ENCODE measurements at regions not wholly inside any gene's neighbourhood (a gene's known extent, or its start where the extent isn't known, plus 50 kb on each side); places are given as distances from the start of the nearest gene placed in this dataset.

DNA sequence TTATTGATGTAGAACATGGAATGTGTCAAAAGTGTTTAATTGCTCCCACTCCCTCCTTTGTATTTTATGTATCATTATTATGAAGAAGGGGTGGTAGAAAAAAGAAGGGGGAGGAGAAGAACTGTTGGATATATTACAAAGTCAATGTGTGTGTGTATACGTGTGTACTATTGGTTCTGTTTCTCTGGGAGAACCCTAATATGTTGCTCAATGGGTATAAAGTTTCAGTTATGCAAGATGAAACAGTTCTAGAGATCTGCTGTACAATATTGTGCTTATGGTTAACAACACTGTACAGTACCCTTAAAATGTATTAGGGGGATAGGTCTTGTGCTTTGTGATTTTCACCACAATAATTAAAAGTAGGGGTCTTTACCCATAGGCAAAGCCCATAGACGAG, 58.1 kb upstream of the ZC3H15 start:
- no peaks in the 10 kb centered on the region for H4K20me1 ChIP-seq (ENCODE audit: insufficient read depth, low read length, poor library complexity, severe bottlenecking)
- H3K9me2 ChIP-seq (replicated peaks; ENCODE audit: low read depth, low read length): no peaks in the 10 kb centered on the region
- no peak overlapping the region for H3K4me2 ChIP-seq (ENCODE audit: low read depth, low read length, poor library complexity, severe bottlenecking)
- no peaks in the 10 kb centered on the region for H3F3A ChIP-seq (ENCODE audit: low read depth)
- H3K4me3 ChIP-seq (ENCODE audit: low read length, poor library complexity, severe bottlenecking): no peak overlapping the region
- H3K9ac ChIP-seq (ENCODE audit: low read depth, low read length, poor library complexity, severe bottlenecking): no peak overlapping the region
- H3K4me1 ChIP-seq (ENCODE audit: insufficient read depth, low read length, poor library complexity, severe bottlenecking): no peaks in the 10 kb centered on the region
- TF ChIP-seq, protein P1, sequence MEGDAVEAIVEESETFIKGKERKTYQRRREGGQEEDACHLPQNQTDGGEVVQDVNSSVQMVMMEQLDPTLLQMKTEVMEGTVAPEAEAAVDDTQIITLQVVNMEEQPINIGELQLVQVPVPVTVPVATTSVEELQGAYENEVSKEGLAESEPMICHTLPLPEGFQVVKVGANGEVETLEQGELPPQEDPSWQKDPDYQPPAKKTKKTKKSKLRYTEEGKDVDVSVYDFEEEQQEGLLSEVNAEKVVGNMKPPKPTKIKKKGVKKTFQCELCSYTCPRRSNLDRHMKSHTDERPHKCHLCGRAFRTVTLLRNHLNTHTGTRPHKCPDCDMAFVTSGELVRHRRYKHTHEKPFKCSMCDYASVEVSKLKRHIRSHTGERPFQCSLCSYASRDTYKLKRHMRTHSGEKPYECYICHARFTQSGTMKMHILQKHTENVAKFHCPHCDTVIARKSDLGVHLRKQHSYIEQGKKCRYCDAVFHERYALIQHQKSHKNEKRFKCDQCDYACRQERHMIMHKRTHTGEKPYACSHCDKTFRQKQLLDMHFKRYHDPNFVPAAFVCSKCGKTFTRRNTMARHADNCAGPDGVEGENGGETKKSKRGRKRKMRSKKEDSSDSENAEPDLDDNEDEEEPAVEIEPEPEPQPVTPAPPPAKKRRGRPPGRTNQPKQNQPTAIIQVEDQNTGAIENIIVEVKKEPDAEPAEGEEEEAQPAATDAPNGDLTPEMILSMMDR (conservative IDR thresholded peaks at IDR 0.05; ENCODE audit: low read length): no peak
- TF ChIP-seq EZH2phosphoT487 (IDR thresholded peaks at IDR 0.05; ENCODE audit: borderline replicate concordance): no peak
- H3K36me3 ChIP-seq (ENCODE audit: insufficient read depth, low read length): no peaks in the 10 kb centered on the region
- no peaks in the 10 kb centered on the region for H3K27me3 ChIP-seq (ENCODE audit: insufficient read depth, low read length, poor library complexity, severe bottlenecking)
- no peak overlapping the region for H2AFZ ChIP-seq (ENCODE audit: low read length)
- H3K9me3 ChIP-seq (ENCODE audit: insufficient read depth, low read depth, low read length): no peaks in the 10 kb centered on the region
- no peaks in the 10 kb centered on the region for H3K79me2 ChIP-seq (ENCODE audit: insufficient read depth, low read length)

- Histone ChIP-seq H3K4me1 (ENCODE audit: insufficient read depth, low read length, poor library complexity, severe bottlenecking) (no peaks in the 10 kb centered on the region), H3K79me2 (ENCODE audit: insufficient read depth, low read length) (no peaks in the 10 kb centered on the region), H3K9ac (ENCODE audit: low read depth, low read length, poor library complexity, severe bottlenecking) (no peak overlapping the region), H3K4me2 (ENCODE audit: low read depth, low read length, poor library complexity, severe bottlenecking) (no peak overlapping the region), H4K20me1 (ENCODE audit: insufficient read depth, low read length, poor library complexity, severe bottlenecking) (no peaks in the 10 kb centered on the region), H3K9me3 (ENCODE audit: insufficient read depth, low read depth, low read length) (no peaks in the 10 kb centered on the region), H3K9me2 (replicated peaks; ENCODE audit: low read depth, low read length) (no peaks in the 10 kb centered on the region), H3K27me3 (ENCODE audit: insufficient read depth, low read length, poor library complexity, severe bottlenecking) (no peaks in the 10 kb centered on the region), H2AFZ (ENCODE audit: low read length) (no peak overlapping the region), H3K36me3 (ENCODE audit: insufficient read depth, low read length) (no peaks in the 10 kb centered on the region), H3F3A (ENCODE audit: low read depth) (no peaks in the 10 kb centered on the region), H3K4me3 (ENCODE audit: low read length, poor library complexity, severe bottlenecking) (no peak overlapping the region)
- TF ChIP-seq, protein P1 (conservative IDR thresholded peaks at IDR 0.05; ENCODE audit: low read length): no peak
- no peak for TF ChIP-seq EZH2phosphoT487 (IDR thresholded peaks at IDR 0.05; ENCODE audit: borderline replicate concordance)
These were observed 57.0 kb upstream of the ZC3H15 start for GRCh38 chr2:186429104-186429503.

DNA sequence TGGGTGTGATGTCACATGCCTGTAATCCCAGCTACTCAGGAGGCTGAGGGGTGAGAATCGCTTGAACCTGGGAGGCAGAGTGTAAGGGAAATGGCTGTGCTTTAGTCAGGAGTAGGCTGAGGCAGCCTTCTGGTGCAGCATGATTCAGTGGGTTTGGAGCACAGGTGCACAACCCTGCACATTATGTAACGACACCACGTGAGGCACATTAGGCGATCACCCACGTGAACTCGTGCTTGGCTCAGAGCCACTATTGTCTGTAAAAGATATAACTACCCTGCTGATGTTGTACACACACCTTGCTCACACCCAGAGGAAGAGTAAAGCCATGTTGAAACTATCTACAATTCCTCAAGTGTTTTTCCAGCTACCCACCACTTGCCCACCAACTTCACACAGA, 54.8 kb upstream of the ZC3H15 start:
- Histone ChIP-seq H3F3A (ENCODE audit: low read depth) (no peaks in the 10 kb centered on the region), H3K79me2 (ENCODE audit: insufficient read depth, low read length) (no peaks in the 10 kb centered on the region), H3K9ac (ENCODE audit: low read depth, low read length, poor library complexity, severe bottlenecking) (no peak overlapping the region), H3K4me2 (ENCODE audit: low read depth, low read length, poor library complexity, severe bottlenecking) (no peak overlapping the region), H3K9me3 (ENCODE audit: insufficient read depth, low read depth, low read length) (no peaks in the 10 kb centered on the region), H3K27me3 (ENCODE audit: insufficient read depth, low read length, poor library complexity, severe bottlenecking) (no peaks in the 10 kb centered on the region), H3K36me3 (ENCODE audit: insufficient read depth, low read length) (no peaks in the 10 kb centered on the region), H3K4me3 (ENCODE audit: low read length, poor library complexity, severe bottlenecking) (no peak overlapping the region), H3K9me2 (replicated peaks; ENCODE audit: low read depth, low read length) (no peaks in the 10 kb centered on the region), H2AFZ (ENCODE audit: low read length) (no peak overlapping the region), H3K4me1 (ENCODE audit: insufficient read depth, low read length, poor library complexity, severe bottlenecking) (no peaks in the 10 kb centered on the region), H4K20me1 (ENCODE audit: insufficient read depth, low read length, poor library complexity, severe bottlenecking) (no peaks in the 10 kb centered on the region)
- TF ChIP-seq EZH2phosphoT487 (IDR thresholded peaks at IDR 0.05; ENCODE audit: borderline replicate concordance): no peak
- TF ChIP-seq, protein P1 (conservative IDR thresholded peaks at IDR 0.05; ENCODE audit: low read length): no peak

Measured in Loucy (cell line).